Lower leg skin (tissue), 3 donors: ENCODE measurements at regions not wholly inside any gene's neighbourhood (a gene's known extent, or its start where the extent isn't known, plus 50 kb on each side); places are given as distances from the start of the nearest gene placed in this dataset.

Source experiments
- POLR2A ChIP-seq, 2 donors: fragments of 450-650 bp; IDR thresholded peaks; one replicate each; pipeline ENCODE4 v1.6.1; 2016 to 2017; ENCODE audit warnings: antibody characterized with exemption in 2 of 2, mild to moderate bottlenecking in 1 of 2, moderate library complexity in 1 of 2
- TF ChIP-seq, protein P1 (sequence below), 3 donors: fragments of 450-650 bp; IDR thresholded peaks; one replicate each; pipeline ENCODE4 v1.5.1; 2016; ENCODE audit warnings: antibody characterized with exemption in 3 of 3, mild to moderate bottlenecking in 3 of 3, moderate library complexity in 2 of 3

DNA sequence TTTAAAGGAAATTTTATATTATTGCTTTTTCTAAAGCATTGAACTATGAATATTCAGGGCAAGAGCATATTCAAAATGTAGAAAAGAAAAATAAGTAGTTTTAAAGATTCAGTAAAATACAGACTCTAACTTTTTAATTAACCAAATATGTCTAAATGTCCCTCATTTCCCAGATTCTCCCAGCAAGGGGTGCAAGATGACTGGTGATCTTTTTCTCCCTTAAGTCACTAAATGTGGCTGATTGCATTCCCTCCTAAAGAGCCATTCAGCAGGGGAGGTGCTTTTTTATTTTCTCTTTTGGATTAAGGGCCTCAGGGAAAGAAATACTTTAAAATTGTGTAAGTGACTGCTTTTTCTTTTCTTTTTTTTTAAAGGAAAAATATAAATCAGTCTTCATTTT lies 406.9 kb downstream of the OXSM start:
- TF ChIP-seq POLR2A (IDR thresholded peaks at IDR 0.05), result no peak
- TF ChIP-seq, protein P1, sequence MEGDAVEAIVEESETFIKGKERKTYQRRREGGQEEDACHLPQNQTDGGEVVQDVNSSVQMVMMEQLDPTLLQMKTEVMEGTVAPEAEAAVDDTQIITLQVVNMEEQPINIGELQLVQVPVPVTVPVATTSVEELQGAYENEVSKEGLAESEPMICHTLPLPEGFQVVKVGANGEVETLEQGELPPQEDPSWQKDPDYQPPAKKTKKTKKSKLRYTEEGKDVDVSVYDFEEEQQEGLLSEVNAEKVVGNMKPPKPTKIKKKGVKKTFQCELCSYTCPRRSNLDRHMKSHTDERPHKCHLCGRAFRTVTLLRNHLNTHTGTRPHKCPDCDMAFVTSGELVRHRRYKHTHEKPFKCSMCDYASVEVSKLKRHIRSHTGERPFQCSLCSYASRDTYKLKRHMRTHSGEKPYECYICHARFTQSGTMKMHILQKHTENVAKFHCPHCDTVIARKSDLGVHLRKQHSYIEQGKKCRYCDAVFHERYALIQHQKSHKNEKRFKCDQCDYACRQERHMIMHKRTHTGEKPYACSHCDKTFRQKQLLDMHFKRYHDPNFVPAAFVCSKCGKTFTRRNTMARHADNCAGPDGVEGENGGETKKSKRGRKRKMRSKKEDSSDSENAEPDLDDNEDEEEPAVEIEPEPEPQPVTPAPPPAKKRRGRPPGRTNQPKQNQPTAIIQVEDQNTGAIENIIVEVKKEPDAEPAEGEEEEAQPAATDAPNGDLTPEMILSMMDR (IDR thresholded peaks at IDR 0.05), result no peak
